ENCODE measurements at regions not wholly inside any gene's neighbourhood (a gene's known extent, or its start where the extent isn't known, plus 50 kb on each side); places are given as distances from the start of the nearest gene placed in this dataset.

DNA sequence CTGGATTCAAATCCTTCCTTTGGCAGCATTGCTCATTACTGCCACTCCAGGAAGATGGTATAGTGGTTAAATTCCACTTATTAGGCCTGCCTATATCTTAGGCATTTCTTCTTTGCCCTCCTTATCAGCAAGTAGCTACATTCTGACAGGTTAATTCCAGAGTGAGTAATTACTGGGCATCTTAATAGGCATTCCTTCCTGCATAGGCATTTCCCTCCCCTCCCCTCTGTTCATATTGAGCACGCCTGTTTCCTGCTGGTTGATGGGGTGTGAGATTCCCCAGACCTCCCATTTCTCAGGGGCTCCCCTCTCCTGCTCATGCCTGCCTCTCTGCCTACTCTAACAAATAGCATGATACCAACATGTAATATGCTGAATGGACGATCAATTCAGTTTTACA, 305.9 kb downstream of the CYLC2 start:
- TF ChIP-seq GATA3 (IDR thresholded peaks at IDR 0.05; ENCODE audit: low read depth, low read length) (no peak), GATA2 (IDR thresholded peaks at IDR 0.05; ENCODE audit: low read depth, low read length) (no peak)

DNA sequence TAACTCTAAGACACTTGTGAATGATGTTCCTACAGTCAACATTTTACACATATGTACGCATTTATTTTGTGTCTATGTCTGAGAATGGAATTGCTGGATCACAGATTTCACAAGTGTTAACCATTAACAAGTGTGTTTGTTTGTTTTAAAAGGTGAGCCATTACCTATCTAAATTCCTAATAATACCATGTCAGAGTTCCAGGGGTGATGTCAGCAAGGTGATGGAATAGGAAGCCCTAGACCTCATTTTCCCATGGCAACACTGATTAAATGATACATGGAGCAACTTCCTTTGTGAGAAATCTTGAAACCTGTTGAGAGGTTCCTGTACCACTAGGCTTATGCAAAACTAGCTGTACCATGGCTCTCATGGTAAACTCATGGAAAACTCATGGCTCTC, 309.7 kb downstream of the CYLC2 start:
- TF ChIP-seq GATA3 (IDR thresholded peaks at IDR 0.05; ENCODE audit: low read depth, low read length) (no peak), GATA2 (IDR thresholded peaks at IDR 0.05; ENCODE audit: low read depth, low read length) (no peak)

DNA sequence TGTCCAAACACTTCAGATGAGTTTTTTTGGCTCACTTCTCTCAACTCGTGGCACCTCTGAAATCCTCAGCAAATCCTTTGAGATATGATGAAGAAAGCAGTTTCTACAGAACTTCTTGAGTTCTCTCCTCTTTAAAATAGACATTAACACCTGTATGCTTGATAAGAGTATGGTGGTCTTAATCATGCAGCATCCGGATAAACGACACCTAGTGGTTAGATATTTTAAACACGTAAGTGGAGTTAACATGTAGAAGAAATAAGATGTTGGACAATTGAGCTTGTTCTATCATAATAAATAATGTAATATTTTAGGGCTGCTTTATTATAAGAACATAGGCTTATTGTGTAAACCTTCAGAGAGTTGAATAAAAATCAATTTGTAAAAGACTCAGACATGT, 324.8 kb downstream of the CYLC2 start:
- no peak for TF ChIP-seq GATA2 (IDR thresholded peaks at IDR 0.05; ENCODE audit: low read depth, low read length)
- no peak for TF ChIP-seq GATA3 (IDR thresholded peaks at IDR 0.05; ENCODE audit: low read depth, low read length)

DNA sequence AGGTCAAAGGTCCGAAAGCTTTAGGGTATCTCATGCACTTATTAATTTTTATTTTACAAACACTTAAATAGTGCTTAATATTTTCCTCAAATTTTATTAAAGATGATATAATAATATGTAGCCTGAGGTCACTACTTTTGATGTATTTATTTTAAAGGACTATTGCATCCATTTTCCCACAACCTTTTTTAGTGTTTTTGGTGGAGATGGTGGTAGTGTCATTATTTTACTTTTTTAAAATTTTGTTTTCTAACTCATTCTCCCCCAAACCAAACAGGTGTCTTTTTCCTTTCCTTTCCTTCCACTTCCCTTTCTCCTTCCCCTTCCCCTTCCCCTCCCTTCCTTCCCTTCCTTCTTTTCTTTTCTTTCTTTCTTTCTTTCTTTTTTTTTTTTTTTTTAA, 328.6 kb downstream of the CYLC2 start:
- TF ChIP-seq GATA3 (IDR thresholded peaks at IDR 0.05; ENCODE audit: low read depth, low read length) (no peak), GATA2 (IDR thresholded peaks at IDR 0.05; ENCODE audit: low read depth, low read length) (no peak)

DNA sequence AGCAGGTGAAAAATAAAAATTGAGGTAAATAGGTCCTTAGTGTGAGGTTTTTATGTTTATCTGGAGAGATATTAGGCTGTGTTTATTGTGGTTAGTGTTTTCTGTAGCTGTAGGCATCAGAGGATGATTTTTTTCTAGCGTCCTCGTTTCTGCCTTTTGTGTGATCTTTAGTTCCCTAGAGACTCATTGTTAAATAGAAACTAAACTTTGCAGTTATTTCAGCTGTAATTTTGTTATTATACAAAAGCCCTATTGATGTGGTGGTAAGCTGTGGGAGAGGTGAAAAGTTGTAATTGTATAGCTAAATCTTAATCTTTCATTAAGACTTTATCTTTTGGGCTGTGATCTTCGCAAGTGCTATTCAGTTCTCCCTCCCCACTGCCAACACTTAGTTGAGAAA, 340.3 kb downstream of the CYLC2 start:
- TF ChIP-seq GATA3 (IDR thresholded peaks at IDR 0.05; ENCODE audit: low read depth, low read length) (no peak), GATA2 (IDR thresholded peaks at IDR 0.05; ENCODE audit: low read depth, low read length) (no peak)

DNA sequence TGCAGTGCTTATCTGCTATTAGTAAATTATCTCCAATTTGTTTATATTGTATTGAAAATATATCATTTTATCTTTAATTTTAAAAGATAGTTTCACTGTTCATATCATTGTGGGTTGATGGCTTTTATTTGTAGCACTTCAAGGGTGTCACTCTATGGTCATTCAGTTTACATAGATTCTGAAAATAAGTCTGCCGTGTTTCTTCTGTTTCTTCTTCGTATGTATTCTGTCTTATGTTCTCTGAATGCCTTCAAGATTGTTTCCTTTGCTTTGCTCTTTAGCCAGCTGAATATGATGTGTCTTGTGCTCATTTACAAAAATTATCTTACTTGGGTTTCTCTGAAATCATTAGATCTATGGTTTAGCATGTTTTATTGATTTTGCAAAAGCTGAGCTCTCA, 359.9 kb downstream of the CYLC2 start:
- TF ChIP-seq GATA3 (IDR thresholded peaks at IDR 0.05; ENCODE audit: low read depth, low read length) (no peak), GATA2 (IDR thresholded peaks at IDR 0.05; ENCODE audit: low read depth, low read length) (no peak)

DNA sequence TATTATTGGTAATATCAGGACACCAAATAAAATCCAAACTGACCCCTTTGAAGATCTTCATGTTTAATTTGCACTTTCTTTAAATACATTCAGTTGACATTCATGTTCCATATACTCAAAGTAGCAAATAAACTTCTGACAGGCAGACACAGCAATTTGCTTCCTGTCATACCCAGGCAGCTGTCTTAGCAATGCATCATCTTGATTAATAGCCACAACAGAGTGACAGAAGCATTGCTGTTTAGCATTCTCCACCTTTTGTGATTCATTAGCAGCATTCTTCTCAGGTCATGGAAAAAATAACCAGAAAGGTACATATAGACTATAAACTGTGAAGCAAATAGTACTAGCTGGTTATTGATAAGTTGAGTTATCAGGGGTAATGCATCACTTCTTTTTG, 366.8 kb downstream of the CYLC2 start:
- TF ChIP-seq GATA2 (IDR thresholded peaks at IDR 0.05; ENCODE audit: low read depth, low read length), result no peak
- TF ChIP-seq GATA3 (IDR thresholded peaks at IDR 0.05; ENCODE audit: low read depth, low read length), result no peak

DNA sequence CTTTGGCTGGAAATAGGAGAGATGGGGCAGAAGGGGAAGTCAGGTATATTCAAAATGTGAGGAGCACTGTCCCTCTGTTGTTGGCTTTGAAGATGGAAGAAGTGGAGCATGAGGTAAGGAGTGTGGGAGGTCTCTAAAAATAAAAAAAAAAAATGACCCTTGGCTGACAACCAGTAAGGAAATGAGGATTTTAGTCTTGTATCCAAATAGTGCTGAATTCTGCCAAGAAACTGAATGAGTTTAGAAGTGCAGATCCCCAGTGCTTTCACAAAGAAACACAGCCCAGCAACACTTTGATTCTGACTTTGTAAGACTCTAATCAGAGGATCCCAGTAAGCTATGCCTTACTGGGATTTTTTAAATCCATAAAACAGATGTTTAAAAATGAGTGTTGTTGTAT, 367.9 kb downstream of the CYLC2 start:
- TF ChIP-seq GATA3 (IDR thresholded peaks at IDR 0.05; ENCODE audit: low read depth, low read length) (no peak), GATA2 (IDR thresholded peaks at IDR 0.05; ENCODE audit: low read depth, low read length) (no peak)

DNA sequence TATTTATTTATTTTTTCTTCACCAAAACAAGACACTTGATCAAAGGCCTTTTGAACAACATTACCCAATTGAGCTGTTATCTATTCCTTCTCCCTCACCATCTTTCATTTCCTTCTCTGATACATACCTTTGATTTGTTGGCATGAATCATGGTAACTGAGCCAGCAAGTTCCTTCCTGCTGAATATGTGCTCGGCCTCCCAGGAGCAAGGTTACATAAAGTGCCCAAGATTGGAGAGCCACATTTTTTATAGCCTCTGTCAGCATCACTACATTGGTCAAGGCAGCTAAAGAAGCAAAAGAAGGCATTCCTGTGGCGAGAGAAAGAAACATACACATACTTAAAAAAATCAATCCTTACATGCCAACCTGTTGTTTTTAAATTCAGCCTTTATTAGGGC, 369.6 kb downstream of the CYLC2 start:
- no peak for TF ChIP-seq GATA2 (IDR thresholded peaks at IDR 0.05; ENCODE audit: low read depth, low read length)
- TF ChIP-seq GATA3 (IDR thresholded peaks at IDR 0.05; ENCODE audit: low read depth, low read length), result no peak

DNA sequence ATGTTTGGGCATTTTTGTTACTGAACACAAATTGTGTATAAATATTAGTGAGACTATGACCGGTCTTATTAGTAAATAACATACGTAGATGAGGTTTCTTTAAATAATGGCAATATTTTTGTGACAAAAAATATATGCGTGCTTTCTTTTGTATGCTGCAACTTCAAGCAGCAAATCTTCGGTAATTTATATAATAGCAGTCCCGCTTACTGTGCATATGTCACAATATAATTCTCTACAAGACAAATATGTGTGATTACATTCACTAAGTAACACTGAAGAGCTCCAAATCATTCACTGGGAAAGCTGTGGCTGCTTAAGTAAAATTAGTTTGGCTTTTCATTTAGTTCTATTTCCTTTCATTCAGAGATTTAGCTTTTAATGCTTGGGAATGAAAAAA, 376.0 kb downstream of the CYLC2 start:
- TF ChIP-seq GATA2 (IDR thresholded peaks at IDR 0.05; ENCODE audit: low read depth, low read length) (no peak), GATA3 (IDR thresholded peaks at IDR 0.05; ENCODE audit: low read depth, low read length) (no peak)

DNA sequence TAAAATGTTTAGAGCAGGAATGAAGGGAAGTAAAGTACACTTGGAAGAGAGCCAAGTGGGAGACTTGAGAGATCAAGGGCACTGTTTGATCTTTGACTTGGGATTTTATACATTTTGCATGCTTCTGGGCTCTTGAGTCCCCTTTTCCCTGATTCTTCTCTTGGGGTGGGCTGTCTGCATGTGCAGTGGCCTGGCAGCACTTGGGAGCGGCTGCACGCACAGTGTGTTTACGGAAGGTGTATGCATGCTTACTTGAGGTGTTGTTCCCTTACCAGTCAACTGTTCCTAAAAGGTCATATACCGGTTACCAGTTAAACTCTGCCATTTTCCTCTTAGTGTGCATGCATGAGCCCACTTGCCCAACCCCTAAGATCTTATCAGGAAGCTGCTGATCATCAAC, 377.7 kb downstream of the CYLC2 start:
- TF ChIP-seq GATA2 (IDR thresholded peaks at IDR 0.05; ENCODE audit: low read depth, low read length) (no peak), GATA3 (IDR thresholded peaks at IDR 0.05; ENCODE audit: low read depth, low read length) (no peak)

DNA sequence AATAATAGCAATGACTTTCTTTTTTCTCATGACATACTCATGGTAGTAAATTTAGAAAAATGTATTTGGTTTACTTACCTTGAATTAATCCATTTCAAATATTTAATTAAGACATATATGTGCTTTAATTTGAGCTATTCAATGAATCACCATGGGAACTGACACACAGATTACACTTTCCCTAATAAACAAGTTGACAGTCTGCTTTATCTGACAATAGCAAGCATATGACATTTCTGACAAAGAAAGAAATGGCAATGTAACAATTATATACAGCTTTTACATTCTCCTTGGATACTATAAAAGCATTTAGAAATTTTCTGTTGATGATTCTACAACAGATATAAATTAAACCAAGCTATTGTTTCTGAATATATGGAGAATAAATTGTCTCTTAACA, 382.5 kb downstream of the CYLC2 start:
- TF ChIP-seq GATA2 (IDR thresholded peaks at IDR 0.05; ENCODE audit: low read depth, low read length) (no peak), GATA3 (IDR thresholded peaks at IDR 0.05; ENCODE audit: low read depth, low read length) (no peak)

DNA sequence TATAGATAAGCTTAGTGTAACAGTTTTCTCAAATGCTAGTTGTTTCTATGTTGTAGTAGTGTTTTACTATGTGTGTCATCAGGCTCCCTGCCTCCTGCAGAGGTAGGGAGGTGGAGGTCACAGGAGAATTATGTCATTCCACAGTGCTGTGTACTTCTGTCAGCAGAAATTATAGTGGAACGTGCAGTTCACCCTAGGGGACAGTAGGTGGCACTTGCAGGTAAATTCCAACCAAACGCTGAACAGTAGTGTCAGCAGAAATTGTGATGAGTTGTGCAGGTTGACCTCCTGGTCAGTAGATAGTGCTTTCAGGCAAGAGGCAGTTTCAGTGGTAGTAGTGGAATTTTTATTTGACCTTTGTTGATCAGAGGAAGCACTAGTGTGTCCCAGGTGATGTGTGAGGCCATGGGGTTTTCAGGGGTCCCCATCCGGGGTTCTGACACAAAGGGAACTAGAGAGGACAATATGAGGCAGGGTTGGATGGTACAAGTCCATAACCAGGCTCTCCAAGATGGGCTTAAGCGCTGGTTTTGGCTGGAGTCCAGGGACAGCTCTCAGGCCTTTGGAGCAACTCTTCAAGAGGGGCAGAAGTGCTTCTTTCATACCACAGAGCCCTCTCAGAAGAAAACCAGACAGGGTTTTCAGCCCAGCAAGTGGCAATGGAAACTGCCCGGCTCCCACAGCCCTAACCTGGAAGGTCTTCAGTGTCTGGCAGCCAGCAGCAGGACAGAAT, 402.9 kb downstream of the CYLC2 start:
- no peak for TF ChIP-seq GATA3 (IDR thresholded peaks at IDR 0.05; ENCODE audit: low read depth, low read length)
- no peak for TF ChIP-seq GATA2 (IDR thresholded peaks at IDR 0.05; ENCODE audit: low read depth, low read length)

DNA sequence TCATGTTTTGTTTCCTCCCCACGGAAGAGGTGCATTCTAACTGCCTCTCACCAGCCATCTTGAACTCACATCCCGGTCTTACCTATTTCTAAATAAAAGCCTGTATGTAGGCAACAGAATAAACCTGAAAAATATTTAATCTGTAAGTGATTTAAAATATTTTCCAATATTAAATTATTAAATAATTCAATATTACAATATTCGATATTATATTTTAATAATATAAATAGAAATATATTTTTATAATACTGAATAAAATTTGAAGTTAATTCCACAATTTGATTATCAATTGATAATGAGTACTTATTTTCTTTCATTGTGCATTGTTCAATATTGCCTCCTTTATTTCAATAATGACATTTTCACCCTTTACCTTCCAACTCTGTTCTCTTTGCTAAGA, 404.4 kb downstream of the CYLC2 start:
- no peak for TF ChIP-seq GATA3 (IDR thresholded peaks at IDR 0.05; ENCODE audit: low read depth, low read length)
- no peak for TF ChIP-seq GATA2 (IDR thresholded peaks at IDR 0.05; ENCODE audit: low read depth, low read length)

DNA sequence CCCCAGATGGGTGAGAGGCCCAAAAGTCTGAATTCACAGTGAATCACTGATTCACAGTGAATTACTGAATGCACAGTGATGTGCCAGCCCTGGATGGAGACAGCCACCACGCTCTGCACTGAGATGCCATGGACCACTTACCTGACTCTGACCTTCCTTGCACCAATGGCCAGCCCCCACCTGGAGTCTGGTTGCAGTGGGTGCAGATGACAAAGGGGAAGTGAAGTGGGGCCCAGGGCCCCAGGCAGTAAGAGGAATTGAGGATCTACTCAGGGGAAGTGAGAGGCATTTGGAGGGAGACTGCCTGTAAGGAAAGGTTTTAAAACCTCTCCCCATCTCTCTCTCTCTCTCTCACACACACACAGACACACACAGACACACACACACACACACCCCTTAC, 412.1 kb downstream of the CYLC2 start:
- TF ChIP-seq GATA2 (IDR thresholded peaks at IDR 0.05; ENCODE audit: low read depth, low read length) (no peak), GATA3 (IDR thresholded peaks at IDR 0.05; ENCODE audit: low read depth, low read length) (no peak)

DNA sequence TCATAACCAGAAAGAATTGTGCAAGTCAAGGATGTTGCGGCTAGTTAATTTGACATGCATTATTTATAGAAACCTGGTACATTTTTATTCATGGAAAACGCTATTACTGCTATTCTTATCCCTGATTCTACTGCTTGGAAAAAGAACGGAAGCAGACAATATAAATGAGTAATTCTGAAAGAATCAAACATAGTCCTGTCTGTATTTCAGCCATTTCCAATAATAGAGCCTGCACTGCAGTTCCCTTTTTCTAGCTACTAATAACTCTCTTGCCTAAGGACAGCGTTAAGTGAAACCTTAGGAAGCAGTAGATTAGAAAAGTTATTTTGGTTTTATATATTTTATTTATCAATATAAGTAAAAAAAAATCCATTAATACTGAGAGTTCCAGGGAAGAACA, 414.9 kb downstream of the CYLC2 start:
- TF ChIP-seq GATA3 (IDR thresholded peaks at IDR 0.05; ENCODE audit: low read depth, low read length), result no peak
- no peak for TF ChIP-seq GATA2 (IDR thresholded peaks at IDR 0.05; ENCODE audit: low read depth, low read length)

Data from SH-SY5Y (cell line).